DMS114 treated with DMSO at 0.1 percent for 48 hours (cell line): ENCODE measurements at regions not wholly inside any gene's neighbourhood (a gene's known extent, or its start where the extent isn't known, plus 50 kb on each side); places are given as distances from the start of the nearest gene placed in this dataset.
"Not testable (repeated sequence)": the region's sequence is repeated elsewhere in the genome, so short reads cannot be mapped to it uniquely, and the experiment has no call there.

Experiments
- DNase-seq: peaks from one replicate; lab custom pipeline; 2025; ENCODE audit not compliant: unreplicated experiment; lab: John Stamatoyannopoulos, UW

DNA sequence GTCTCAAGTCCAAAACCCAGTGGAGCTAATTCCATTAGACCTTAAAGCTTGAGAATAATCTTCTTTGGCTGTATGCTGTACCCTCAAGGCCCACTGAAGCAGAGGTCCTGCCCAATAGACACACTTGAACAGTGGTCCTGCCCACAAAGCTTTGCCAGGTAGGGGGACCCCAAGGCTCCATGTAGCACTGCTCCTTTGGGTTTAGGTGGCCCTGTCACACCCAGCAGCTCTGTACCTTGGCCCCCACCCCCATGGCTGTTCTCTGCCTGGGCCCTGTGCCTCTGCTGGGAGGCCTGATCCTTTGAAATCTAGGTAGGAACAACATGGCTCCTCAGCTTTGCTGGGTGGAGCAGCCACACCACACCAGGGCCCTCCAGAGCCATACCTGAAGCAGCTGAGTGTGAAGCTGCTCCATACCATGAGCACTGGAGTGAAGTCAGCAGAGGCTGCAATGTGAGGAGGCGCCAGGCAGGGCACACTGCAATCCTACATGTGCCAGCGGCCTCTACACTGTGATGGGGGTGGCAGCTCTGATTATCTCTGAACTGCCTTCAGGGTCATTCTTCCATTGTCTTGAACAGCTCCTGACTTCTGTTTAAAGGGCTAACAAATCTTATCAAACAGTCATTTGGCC is 188.0 kb upstream of the CCDC54 start:
- no peak for DNase-seq

DNA sequence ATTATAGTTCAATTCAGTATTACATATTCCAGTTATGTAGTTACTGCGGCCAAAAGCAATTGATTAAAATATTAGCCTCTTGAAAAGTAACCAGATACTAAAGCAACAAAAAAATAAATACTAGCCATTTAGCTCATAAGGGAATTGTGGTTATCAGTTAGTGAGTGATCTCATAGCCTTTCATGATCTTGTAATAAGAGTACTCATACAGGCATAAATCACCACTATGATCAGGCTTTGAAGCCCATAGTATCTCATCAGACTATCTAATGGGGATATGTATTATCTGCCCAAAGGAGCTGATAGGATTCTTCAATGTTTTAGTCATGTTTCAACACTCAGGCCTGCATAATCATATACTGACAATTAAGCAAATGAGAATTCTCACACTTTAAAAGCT is 184.1 kb upstream of the CCDC54 start:
- DNase-seq, result no peak

DNA sequence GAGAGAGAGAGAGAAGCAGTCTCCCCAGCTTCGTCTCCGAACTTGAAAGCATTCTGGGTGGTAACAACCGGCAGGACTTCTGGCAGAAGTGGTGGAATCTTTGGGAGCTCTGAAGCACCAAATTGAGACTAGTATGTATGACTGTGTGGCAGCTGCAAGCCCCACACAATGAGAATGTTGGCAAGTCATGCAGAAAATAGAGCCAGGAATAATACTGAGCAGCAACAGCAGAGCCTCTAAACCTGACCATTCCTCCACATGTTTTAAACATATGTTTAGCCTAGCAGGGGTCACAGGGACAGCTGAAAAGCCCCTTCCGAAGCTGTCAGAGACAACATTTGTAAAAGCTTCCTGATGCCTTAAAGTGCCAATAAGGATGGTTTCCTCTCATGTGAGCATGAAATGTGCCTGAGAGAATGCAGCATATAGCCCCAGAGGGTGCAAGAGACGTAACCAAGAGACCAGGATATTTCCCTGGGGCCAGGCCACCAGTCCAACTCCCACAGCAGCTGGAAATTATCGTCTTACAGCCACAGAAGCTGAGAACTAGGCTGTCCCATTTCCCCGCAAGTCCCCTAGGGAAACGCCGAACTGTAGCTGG is 178.6 kb upstream of the CCDC54 start:
- no peak for DNase-seq

DNA sequence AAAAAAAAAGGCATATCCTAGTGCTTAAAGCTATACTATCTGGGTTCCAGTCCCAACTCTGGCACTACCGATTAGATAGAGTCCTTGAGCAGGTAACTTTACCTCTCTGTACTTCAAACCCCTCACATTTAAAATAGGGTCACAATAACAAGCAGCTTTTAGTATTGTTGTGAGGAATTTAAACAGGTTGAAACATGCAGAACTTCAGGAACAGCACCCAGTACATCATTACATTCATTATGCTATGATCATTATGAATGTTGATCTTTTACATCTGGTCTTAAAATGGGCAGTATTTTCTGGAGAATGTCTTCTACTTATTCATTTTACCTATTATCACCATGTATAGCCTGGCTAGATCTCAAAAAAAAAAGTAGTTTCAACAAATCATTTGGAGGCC is 176.1 kb upstream of the CCDC54 start:
- DNase-seq, result no peak

DNA sequence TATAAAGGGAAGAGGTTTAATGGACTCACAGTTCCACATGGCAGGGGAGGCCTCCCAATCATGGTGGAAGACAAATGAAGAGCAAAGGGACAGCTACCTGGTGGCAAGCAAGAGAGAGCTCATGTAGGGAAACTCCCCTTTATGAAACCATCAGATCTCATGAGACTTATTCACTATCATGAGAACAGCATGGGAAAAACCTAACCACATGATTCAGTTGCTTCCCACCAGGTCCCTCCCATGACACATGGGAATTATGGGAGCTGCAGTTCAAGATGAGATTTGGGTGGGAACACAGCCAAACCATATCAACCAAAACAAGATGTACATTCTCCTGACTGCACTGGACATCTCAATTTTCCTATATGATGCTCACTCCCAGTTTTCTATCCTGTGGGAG is 174.4 kb upstream of the CCDC54 start:
- DNase-seq, result not testable (repeated sequence)

DNA sequence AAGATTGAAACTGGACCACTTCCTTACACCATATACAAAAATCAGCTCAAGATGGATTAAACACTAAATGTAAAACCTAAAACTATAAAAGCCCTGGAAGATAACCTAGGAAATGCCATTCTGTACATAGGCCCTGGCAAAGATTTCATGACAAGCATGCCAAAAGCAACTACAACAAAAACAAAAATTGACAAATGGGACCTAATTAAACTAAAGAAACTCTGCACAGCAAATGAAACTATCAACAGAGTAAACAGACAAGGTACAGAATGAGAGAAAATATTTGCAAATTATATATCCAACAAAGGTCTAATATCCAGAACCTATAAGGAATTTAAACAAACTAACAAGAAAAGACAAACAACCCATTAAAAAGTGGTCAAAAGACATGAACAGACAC is 173.1 kb upstream of the CCDC54 start:
- DNase-seq, result no peak

DNA sequence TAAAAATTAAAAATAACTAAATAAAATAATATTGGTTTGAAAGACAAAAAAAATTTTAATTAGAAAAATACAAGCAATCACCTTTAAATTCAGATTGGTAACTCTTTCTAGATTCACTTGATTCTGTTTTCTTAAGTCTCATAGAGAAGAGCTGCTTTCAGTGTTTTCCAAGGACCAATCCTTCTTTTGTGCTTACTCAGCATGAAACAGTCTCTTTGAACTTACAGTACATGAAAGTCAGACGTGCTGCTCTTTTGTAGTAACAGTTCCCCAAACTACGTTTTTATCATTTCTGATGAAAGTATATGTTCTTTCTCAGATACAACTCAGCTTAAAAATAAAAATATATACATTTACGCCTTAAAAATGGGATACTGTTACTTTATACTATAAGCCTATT is 171.9 kb upstream of the CCDC54 start:
- no peak for DNase-seq

DNA sequence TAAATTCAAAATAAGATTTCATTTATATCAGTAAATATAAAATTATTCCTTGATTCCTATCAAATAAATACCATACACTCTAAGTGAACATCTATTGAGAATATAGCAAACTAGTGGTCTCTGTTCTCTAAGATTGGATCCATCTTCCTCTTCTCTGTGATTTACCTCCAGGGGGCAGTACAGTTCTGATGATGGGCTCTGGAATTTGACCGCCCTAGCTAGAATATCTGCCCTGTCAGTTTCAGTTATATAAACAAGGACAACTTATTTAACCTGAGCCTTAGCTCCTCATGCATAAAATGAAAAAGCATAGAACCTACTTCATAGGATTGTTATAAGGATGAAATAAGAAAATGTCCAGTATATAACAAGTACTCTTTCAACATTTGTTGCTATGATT is 171.1 kb upstream of the CCDC54 start:
- DNase-seq, result no peak

DNA sequence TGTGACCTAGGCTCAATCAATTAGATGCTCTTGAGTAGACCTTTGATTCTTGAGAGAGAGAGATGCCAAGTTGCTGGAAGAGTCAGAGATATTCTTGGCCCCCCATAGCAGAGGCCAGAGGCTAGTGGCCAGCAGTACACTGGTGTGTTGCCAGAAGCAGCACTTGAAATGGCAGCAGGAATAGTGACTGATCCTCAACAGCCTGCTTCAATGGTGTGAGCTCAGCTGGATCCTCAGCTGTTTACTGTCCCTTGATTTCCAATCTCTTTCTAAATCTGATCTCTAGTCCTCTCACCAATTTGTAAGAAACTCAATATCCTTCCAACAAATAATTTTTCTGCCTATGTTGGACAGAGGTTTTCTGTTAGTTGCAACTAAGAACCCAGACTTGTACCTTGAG is 170.3 kb upstream of the CCDC54 start:
- no peak for DNase-seq

DNA sequence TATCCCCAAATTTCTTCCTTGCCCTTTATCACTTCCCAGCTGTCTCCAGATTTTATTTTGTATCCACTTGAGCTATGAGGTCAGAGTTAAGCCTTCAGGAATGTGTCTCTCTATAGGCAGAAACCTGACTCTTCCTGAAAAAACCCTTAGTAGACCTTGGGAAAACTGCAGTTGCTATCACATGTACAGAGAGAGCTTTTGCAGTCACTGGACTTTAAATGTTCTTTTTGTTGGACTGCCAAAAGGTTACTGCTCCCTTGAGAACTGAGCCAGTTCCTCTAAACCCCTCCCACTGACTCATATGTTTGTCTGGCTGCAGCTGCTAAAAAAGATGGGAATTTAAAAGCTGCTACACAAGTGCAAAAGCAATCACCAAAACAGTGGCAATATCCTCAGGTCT is 169.1 kb upstream of the CCDC54 start:
- DNase-seq, result no peak

DNA sequence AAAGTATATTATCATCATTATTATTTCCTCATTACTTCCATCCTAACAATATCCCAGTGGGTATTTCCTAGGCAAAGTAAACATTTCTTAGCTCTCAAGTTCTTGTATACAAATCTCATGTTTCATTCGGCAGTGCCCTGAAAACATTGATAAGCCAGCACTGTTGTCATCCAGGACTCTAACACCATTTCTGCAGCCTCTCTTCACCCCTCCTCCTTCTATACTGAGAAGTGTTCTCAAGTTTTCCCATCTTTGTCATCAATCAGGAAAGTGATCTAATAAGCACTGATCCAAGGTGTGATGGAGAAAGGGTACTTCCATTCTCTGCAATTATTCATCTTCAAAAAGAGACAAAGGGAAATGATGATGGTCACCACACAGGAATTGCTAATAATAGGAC is 168.4 kb upstream of the CCDC54 start:
- DNase-seq, result no peak

DNA sequence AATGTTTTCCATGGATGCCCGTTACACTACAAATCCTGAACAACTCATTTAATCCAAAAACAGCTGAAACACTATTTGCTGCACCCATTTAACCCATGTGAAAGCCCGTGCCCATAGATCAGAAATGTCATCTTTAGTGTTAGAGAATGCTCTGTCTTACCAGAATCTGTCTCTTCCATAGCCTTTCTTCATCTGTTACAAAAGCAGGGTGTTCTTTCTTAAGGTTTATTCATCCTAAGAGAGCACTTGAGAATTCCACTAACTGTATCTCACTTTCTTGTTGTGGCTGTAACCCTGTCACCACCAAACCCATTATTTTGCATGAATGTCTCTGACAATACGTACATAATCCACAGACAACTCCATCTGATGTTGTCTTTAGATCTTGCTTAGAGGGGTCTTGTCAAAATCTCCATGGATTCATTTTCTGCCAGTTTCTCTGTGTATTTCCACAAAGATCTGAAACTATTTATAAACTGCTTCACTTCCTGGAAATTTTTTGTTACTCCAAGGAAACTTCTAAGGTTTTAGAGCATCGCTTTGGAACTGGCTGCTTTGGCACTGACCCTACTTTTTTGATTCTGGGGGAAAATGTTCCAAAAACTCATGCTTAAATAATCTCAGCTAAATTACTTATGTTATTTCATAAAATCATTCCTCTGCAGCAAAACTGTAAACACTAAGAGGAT is 167.8 kb upstream of the CCDC54 start:
- no peak for DNase-seq

DNA sequence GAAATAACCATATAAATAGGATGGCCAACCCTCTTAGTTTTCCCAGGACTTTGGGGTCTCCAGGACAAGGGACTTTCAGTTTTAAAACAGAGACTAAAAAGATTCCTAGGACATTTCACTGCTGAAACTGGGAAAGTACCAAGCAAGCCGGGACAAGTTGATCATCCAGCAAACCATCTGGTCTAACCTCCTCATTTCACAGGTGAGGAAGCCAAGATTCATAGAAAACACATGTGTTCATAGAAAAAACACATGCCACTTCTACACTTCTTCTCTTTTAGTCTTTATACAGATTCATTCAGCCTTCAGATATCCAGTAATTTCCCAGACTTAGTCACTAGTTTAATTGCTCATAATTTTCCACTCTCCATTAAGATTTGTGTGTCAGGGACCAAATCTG is 165.6 kb upstream of the CCDC54 start:
- DNase-seq, result no peak

DNA sequence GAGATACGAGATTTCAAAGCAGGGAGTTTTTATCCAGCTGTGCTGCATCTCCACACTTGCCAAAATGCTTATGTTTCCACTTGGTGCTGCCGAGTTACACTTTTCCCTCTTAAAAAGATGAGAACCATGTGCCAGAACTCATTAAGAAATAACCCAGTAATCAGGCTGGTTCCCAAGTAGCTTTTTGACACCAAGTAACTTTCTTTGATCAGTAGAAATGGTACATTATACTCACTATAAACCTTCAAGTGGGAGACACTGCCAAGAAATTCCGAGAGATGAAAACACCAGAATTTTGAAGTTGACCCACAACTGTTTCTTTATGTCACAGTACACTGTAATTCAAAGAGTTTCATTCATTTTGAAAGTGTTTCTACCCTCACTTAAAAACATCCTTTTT is 164.6 kb upstream of the CCDC54 start:
- no peak for DNase-seq

DNA sequence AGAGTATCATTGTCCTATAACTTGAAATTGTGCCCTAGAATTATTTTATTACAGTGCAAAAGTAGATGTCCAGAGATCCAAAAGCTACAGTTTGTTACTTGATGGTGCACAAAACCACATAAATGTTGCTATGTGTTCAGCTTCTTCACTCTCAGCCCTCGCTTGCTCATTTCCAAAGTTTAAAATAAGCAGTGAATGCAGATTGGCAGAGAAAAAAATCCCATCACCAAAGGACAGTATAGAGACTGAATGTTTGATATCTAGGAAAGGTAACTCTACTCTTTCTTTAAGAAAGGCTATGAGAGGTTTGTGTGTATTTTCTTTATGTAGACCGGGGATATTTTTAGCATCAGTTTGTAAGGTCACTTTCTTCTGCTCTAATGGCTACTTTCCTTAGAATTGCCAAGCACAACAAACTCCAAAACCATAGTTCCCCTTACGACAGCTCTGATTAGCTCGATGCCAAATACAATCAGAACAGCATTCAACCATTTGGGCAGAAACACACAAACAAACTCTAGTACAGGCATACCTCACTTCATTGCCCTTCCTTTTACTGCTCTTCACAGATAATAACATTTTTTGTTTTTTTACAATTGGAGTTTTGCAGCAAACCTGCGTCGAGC is 164.1 kb upstream of the CCDC54 start:
- DNase-seq, result no peak

DNA sequence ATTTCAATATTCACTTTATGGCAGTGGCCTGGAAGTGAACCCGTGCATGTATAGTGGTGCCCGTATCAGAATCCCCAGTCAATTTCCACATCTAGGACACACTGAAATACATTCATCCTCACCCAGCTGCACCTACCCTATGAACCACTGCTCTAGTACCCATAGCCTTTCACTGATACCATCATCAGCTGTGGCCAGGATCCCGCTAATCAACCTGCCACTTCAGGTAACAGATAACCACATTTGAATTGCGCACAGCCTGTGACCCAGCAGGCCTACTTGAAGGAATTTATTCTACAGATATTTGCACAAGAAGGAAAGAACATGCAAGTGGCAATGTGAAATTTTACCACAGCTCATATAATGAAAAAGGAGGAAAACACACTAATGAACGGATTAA is 161.0 kb upstream of the CCDC54 start:
- no peak for DNase-seq

DNA sequence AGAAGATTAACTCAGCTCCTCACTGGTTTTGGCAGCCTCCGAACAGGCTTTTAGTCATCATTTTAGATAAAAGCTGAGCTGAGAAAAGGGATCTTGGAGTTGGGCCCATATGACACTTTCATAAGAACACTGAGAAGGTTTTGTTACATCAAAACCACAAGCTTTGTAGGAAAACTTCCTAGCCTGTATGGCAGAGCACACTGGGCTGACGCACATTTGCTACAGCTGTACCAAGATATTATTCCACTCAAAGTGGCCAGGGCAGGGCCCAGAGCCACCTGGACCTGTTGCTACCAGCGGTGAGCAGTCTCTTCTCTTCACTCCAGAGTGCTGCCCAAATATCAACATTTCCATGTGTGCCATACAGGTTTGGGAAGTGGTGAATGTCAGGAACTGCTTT is 160.5 kb upstream of the CCDC54 start:
- DNase-seq, result no peak

DNA sequence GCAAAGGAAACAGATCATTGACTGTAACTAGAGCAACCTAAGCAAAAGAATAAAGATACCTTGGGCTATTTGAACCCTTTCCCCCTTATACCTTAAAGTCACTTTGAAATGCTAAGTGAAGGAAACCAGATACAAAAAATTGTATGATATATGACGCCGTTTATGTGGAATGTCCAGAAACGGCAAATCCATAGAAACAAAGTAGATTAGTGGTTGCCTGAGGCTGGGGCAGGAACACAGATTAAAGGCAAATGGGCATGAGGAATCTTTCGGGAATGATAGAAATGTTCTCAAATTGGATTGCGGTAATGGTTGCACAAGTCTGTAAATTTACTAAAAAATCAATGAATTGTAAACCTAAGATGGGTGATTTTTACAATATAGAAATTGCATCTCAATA is 160.1 kb upstream of the CCDC54 start:
- DNase-seq, result no peak

DNA sequence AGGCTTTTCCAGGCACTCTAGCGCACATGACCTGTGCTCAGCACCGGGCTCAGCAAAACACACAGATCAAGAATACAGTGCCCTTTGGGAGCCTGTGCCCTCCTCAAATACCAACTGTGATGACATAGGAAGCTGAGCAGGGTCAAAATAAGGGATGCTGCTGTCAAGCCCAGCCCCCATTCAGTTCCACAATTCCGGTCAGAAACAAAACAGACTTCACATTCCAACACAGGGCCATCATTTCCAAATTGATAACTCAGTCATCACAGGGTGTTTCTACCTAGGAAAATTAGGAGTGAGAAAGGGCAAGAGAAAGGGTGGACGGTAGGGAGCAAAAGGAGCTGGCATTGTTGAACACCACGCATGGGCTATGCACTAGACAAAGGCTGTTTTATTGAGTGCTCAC is 158.4 kb upstream of the CCDC54 start:
- no peak for DNase-seq

DNA sequence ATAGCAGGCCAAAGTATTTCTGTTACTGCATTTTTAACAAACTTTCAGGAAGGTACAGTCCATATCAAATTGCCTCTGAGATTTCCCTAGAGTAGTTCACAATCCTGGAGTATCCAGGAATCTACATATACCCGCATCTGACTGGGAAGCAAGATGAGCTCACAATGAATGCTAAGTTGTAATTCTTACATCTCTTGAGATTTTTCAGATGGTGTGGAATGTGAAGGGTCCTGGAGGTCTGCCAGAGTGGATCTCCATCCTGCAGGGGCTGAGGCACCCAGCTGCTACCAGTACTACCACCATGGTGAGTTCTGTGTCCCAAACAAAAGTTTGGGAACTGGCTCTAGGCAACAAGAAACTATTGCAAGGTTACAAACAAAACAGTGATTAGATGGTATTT is 156.7 kb upstream of the CCDC54 start:
- DNase-seq, result no peak

DNA sequence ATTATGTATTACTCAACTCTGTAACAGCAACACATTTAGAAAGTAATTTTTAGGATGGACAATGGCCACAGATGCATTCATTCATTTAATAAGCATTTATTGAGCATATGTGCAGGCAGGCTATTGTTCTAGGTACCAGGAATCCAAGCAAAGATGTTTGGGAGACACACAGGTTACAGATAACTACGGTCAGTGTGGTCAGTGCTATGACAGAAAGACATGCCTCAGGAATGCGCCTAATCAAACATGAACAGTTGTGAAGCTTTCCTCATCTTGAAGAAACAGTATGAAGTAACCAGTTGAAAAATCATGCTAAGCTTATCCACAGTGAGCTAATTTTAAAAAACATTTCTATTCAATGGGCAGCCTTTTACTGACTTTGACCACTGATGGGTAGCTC is 155.4 kb upstream of the CCDC54 start:
- DNase-seq, result no peak

DNA sequence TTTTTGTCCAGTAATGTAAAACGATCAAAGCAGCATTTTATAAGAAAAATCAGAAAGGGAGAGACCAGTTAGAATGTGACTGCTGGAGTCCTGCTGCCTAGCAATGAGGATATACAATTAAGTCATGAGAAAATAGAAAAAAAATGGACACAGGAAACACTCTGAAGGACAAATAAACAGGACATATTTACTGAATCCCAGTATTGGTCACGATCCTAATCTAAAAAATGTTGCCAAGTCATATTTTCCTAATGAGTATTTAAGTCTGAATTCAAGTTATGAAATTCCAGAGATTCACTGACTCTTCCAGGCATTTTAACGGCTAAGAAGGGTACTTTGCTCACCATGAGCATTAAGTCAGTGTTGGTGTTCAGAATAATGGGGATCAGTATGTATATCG is 154.3 kb upstream of the CCDC54 start:
- no peak for DNase-seq
